ENCODE measurements at regions not wholly inside any gene's neighbourhood (a gene's known extent, or its start where the extent isn't known, plus 50 kb on each side); places are given as distances from the start of the nearest gene placed in this dataset.

GRCh38 chr5:100479079-100479688 is 56.0 kb upstream of the FAM174A start:
- H4K20me1 ChIP-seq (ENCODE audit: control insufficient read depth, insufficient read depth, insufficient read length) = no peaks in the 10 kb centered on the region
- H3K79me2 ChIP-seq (ENCODE audit: insufficient read depth, low read length) = no peaks in the 10 kb centered on the region
- H2BK12ac ChIP-seq (ENCODE audit: insufficient read length, low read depth, low read length) = no peak overlapping the region
- H3K18ac ChIP-seq (ENCODE audit: insufficient read length, low read depth, low read length) = no peak overlapping the region
- H3K4me2 ChIP-seq (ENCODE audit: insufficient read depth, insufficient read length, low read length) = no peak overlapping the region
- H3T11ph ChIP-seq (ENCODE audit: low read length) = no peak overlapping the region
- no CpG with 5 or more reads among the region's 3 CpGs for WGBS (ENCODE audit: extremely low coverage, insufficient read length, low lambda C conversion rate)
- H4K8ac ChIP-seq (replicated peaks; ENCODE audit: insufficient read length, low read depth, low read length) = no peak overlapping the region
- no peak overlapping the region for H3K56ac ChIP-seq (ENCODE audit: insufficient read length, low read depth, low read length)
- no peak overlapping the region for H2AFZ ChIP-seq (ENCODE audit: low read length)
- no peaks in the 10 kb centered on the region for H3K79me1 ChIP-seq (ENCODE audit: insufficient read depth, low read depth, low read length, poor library complexity, severe bottlenecking)
- H3K27me3 ChIP-seq (ENCODE audit: insufficient read depth, low read length) = no peaks in the 10 kb centered on the region
- H2BK120ac ChIP-seq (ENCODE audit: low read depth, low read length, poor library complexity, severe bottlenecking) = no peak overlapping the region
- Mint-ChIP-seq H3K27ac (no peak overlapping the region), H3K27me3 (ENCODE audit: low read depth) (no peaks in the 10 kb centered on the region), H3K9me3 (no peaks in the 10 kb centered on the region), H3K36me3 (ENCODE audit: insufficient read depth in 1 of 3, low read depth in 3 of 3) (no peaks in the 10 kb centered on the region), H3K4me3 (no peak overlapping the region), H3K4me1 (no peaks in the 10 kb centered on the region)
- no peaks in the 10 kb centered on the region for H3K4me1 ChIP-seq (ENCODE audit: insufficient read depth, low read length)
- H4K5ac ChIP-seq (ENCODE audit: insufficient read length, low read depth, low read length) = no peak overlapping the region
- no peak overlapping the region for H3K23ac ChIP-seq (ENCODE audit: insufficient read length, low read depth, low read length)
- H2BK15ac ChIP-seq (ENCODE audit: low read depth, low read length) = no peak overlapping the region
- no peak overlapping the region for H2BK5ac ChIP-seq (ENCODE audit: insufficient read length, low read length)
- no peaks in the 10 kb centered on the region for H3K23me2 ChIP-seq (ENCODE audit: insufficient read length, low read depth, low read length, poor library complexity, severe bottlenecking)
- H4K91ac ChIP-seq (ENCODE audit: insufficient read length, low read depth, low read length) = no peak overlapping the region
- peak; percentile 69 for TF ChIP-seq CTCF (conservative IDR thresholded peaks at IDR 0.05)
- H3K27ac ChIP-seq (ENCODE audit: insufficient read length, low read depth, low read length) = no peak overlapping the region
- H3K9me3 ChIP-seq (ENCODE audit: control insufficient read depth, low read depth, low read length) = no peaks in the 10 kb centered on the region
- H3K4ac ChIP-seq (ENCODE audit: low read depth, low read length) = no peak overlapping the region
- H2BK20ac ChIP-seq (ENCODE audit: low read depth, low read length, poor library complexity, severe bottlenecking) = no peak overlapping the region
- H2AK5ac ChIP-seq (ENCODE audit: insufficient read length, low read length) = no peak overlapping the region
- peak; percentile 26 for DNase-seq
- H3K9ac ChIP-seq (ENCODE audit: extremely low read depth, insufficient read length, low read length) = no peak overlapping the region
- no peak overlapping the region for H3K14ac ChIP-seq (ENCODE audit: insufficient read depth, low read length)
